ENCODE measurements at regions not wholly inside any gene's neighbourhood (a gene's known extent, or its start where the extent isn't known, plus 50 kb on each side); places are given as distances from the start of the nearest gene placed in this dataset.
"Not testable (repeated sequence)": the region's sequence is repeated elsewhere in the genome, so short reads cannot be mapped to it uniquely, and the experiment has no call there.

DNA sequence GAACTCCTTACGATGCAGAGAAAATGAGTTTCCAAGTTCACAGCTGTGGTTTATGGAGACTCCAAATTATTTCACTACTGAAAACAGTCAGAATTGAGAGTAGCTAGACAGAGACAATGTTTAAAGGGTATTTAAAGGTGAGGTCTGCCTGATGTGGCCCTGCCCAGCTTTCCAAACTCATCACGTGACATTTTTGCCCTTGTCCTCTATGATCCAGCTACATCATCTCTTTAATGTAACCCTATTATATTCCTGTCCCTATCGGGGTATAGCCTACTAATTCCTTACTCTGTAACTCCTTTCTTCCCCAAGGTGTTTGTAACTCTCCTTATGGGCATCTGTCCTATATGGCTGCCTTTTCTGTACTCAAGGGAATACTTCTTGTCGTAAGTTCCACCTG lies 297.2 kb downstream of the GRXCR1 start:
- POLR2A ChIA-PET (ENCODE audit: low non-redundant PET) = no interaction called here
- CTCF ChIA-PET = interaction anchor here (0.7 kb wide), 1 partner anchor 10 kb away, joined by 3 read pairs; no protein-coding TSS in a partner anchor
- no peak overlapping the region for H3K27ac ChIP-seq
- TF ChIP-seq, protein P1, sequence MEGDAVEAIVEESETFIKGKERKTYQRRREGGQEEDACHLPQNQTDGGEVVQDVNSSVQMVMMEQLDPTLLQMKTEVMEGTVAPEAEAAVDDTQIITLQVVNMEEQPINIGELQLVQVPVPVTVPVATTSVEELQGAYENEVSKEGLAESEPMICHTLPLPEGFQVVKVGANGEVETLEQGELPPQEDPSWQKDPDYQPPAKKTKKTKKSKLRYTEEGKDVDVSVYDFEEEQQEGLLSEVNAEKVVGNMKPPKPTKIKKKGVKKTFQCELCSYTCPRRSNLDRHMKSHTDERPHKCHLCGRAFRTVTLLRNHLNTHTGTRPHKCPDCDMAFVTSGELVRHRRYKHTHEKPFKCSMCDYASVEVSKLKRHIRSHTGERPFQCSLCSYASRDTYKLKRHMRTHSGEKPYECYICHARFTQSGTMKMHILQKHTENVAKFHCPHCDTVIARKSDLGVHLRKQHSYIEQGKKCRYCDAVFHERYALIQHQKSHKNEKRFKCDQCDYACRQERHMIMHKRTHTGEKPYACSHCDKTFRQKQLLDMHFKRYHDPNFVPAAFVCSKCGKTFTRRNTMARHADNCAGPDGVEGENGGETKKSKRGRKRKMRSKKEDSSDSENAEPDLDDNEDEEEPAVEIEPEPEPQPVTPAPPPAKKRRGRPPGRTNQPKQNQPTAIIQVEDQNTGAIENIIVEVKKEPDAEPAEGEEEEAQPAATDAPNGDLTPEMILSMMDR (conservative IDR thresholded peaks at IDR 0.05; ENCODE audit: low read depth) = no peak
- no peak for DNase-seq (ENCODE audit: low spot score)

DNA sequence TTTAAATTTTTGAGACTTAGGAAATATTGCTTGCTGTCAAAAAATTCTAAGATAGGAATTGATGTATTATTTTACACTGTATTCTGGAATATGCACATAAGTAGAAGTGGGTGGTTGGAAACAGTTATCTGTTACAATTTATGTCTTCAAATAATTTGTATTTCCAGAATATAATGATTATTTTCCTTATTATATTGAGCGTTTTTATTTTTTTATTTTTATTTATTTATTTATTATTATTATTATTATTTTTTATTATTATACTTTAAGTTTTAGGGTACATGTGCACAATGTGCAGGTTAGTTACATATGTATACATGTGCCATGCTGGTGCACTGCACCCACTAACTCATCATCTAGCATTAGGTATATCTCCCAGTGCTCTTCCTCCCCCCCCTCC lies 320.1 kb downstream of the GRXCR1 start:
- POLR2A ChIA-PET (ENCODE audit: low non-redundant PET); DNase-seq (ENCODE audit: low spot score); CTCF ChIA-PET: not testable (repeated sequence)

DNA sequence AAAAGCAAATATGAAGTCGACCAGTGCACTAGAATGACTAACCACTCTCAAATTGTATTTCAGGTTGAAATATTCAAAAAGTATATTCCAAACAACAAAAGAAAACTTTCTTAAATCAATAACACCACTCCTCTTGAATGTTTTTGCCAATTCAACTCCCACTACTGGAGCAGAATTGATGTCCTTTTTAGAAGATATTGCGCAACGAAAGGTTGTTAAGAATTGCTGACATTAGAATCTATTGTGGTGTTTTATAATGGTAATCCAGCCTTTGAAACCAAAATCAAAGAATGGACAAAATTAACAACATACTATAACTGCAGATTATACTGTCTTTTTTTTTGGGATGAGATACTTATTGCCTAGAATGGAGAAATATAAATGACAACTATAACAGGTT lies 331.3 kb downstream of the GRXCR1 start:
- H3K27ac ChIP-seq = no peak overlapping the region
- POLR2A ChIA-PET (ENCODE audit: low non-redundant PET) = no interaction called here
- DNase-seq (ENCODE audit: low spot score) = no peak
- TF ChIP-seq, protein P1 (conservative IDR thresholded peaks at IDR 0.05; ENCODE audit: low read depth) = no peak
- CTCF ChIA-PET = no interaction called here

More for the DNA sequence above, 320.1 kb downstream of the GRXCR1 start:
- not testable (repeated sequence) for H3K27ac ChIP-seq

DNA sequence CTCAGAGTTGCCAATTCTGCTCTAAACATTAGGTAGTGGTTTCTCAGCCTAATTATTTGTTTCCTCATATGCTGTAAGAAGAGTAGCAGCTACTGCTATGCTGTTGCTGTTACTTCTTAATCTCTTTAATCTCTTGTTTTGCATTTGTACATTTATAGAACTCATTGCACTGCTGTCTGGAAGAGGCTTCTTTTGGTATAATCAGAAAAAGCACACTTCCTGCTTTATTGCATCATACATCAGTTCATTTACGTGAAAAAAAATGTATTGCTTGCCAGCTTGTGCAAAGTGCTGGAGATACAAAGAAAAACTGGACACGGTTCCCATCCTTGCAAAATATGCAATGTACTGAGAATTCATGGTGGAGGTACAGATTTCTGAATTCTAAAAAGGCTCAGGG lies 332.0 kb downstream of the GRXCR1 start:
- no peak overlapping the region for H3K27ac ChIP-seq
- ChIA-PET POLR2A (ENCODE audit: low non-redundant PET) (no interaction called here), CTCF (no interaction called here)
- TF ChIP-seq, protein P1 (conservative IDR thresholded peaks at IDR 0.05; ENCODE audit: low read depth) = no peak
- no peak for DNase-seq (ENCODE audit: low spot score)

DNA sequence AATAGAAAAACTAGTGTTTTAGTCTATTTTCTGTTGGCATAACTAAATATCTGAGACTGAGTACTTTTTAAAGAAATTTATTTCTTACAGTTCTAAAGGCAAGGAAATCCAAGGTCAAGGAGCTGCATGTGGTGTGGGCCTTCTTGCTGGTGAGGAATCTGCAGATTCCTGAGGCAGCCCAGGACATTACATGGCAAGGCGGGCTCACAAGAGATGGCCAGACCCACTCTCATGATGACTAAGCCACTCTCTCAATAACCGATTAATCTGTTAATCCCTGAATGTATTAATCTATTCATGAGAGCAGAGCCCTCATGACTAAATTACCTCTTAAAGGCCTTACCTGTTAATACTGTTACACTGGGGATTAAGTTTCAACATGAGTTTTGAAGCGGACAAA lies 340.8 kb downstream of the GRXCR1 start:
- ChIA-PET POLR2A (ENCODE audit: low non-redundant PET) (no interaction called here), CTCF (no interaction called here)
- DNase-seq (ENCODE audit: low spot score) = no peak
- TF ChIP-seq, protein P1 (conservative IDR thresholded peaks at IDR 0.05; ENCODE audit: low read depth) = no peak
- no peak overlapping the region for H3K27ac ChIP-seq

DNA sequence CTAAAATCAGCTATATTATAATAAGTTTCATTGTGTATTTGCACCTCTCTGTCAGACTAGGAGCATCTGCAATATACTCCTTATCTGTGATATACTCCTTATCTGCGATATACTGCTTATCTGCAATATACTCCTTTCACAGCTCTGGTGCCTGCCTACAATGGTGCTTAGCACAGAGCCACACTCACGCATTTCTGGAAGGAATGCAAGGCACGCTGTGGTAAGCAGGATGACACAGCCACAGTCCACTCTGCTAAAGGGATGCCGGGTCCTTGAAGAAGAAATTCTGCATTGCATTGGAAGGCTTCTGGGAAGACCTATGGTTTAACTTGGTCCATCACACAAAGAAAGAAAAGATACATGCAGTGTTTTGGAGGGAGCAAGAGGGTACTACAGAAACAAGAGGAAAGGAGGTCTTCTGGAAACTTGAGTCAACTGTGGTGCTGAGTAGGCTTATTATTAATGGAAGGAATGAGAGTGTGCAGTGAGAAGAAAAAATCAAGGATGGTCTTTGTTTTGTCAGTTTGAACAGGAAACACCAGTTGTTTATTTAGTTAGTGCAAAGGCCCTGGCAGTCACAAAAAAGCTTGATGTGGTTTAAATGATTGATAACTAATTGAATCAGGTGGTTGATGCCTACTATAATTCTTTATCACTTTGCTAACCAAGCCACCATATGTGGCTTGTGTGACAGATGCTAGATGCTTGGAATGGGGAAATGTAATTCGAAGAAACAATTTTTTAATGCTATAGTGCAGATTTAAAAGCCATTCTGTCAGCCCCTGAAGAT lies 342.3 kb downstream of the GRXCR1 start:
- no peak overlapping the region for H3K27ac ChIP-seq
- CTCF ChIA-PET = no interaction called here
- POLR2A ChIA-PET (ENCODE audit: low non-redundant PET) = no interaction called here
- TF ChIP-seq, protein P1 (conservative IDR thresholded peaks at IDR 0.05; ENCODE audit: low read depth) = no peak
- DNase-seq (ENCODE audit: low spot score) = no peak

DNA sequence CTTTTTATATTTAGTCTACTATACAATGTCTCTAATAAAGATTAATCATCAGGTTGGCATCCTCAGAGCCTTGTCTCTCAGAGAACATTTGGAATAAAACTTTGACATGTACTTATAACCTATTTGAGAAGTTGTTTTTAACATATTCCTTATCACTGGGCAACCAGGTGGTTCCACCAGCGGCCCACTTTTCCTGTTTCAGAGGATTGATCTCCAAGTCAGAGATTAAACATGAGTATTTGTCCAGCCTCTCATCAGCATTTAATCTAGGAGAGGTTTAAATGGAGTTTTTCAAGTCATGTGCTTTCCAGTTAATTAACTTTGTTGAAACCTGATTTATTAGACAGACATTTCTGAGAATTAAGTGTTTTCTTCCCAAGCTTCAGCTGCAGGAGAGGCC lies 345.5 kb downstream of the GRXCR1 start:
- TF ChIP-seq, protein P1 (conservative IDR thresholded peaks at IDR 0.05; ENCODE audit: low read depth) = no peak
- no peak overlapping the region for H3K27ac ChIP-seq
- ChIA-PET CTCF (no interaction called here), POLR2A (ENCODE audit: low non-redundant PET) (no interaction called here)
- no peak for DNase-seq (ENCODE audit: low spot score)
